ENCODE measurements at regions not wholly inside any gene's neighbourhood (a gene's known extent, or its start where the extent isn't known, plus 50 kb on each side); places are given as distances from the start of the nearest gene placed in this dataset.

GRCh38 chr5:164191240-164191639 is 685.8 kb downstream of the MAT2B start:
- ChIA-PET POLR2A (ENCODE audit: partially characterized antibody) (no interaction called here), CTCF (ENCODE audit: partially characterized antibody) (no interaction called here)
- H3K9me3 Mint-ChIP-seq, result peaks cover 0 to 6% (median under 1%) of the 10 kb centered on the region in 8 donors
- no peaks in the 10 kb centered on the region for H3K9me3 ChIP-seq (ENCODE audit: control insufficient read depth in 1 of 2, low read length in 2 of 2)
- no peaks in the 10 kb centered on the region for H3K27me3 Mint-ChIP-seq
- no peaks in the 10 kb centered on the region for H3K4me1 ChIP-seq (ENCODE audit: insufficient read depth, low read length)
- no peak overlapping the region for H3K4me3 ChIP-seq (ENCODE audit: low read length in 2 of 2)
- no peak overlapping the region for H3K27ac Mint-ChIP-seq
- DNase-seq, result no peak
- H3K36me3 ChIP-seq (ENCODE audit: insufficient read depth, low read length), result no peaks in the 10 kb centered on the region
- H3K4me1 Mint-ChIP-seq, result no peaks in the 10 kb centered on the region
- no peaks in the 10 kb centered on the region for H3K27me3 ChIP-seq (ENCODE audit: insufficient read depth, low read length)
- no peak overlapping the region for H3K4me3 Mint-ChIP-seq
- no peaks in the 10 kb centered on the region for H3K36me3 Mint-ChIP-seq
- H3K27ac ChIP-seq (ENCODE audit: low read depth, low read length), result no peak overlapping the region
- intact Hi-C loops (cut with micrococcal nuclease), result no loop called here

- Mint-ChIP-seq H3K9me3 (peaks cover 0 to 2% (median 0%) of the 10 kb centered on the region in 8 donors), H3K36me3 (no peaks in the 10 kb centered on the region), H3K4me1 (no peaks in the 10 kb centered on the region), H3K27me3 (no peaks in the 10 kb centered on the region), H3K27ac (no peak overlapping the region), H3K4me3 (no peak overlapping the region)
- Histone ChIP-seq H3K9me3 (ENCODE audit: control insufficient read depth in 1 of 2, low read length in 2 of 2) (no peaks in the 10 kb centered on the region), H3K4me3 (ENCODE audit: low read length in 2 of 2) (no peak overlapping the region), H3K36me3 (ENCODE audit: insufficient read depth, low read length) (no peaks in the 10 kb centered on the region), H3K27me3 (ENCODE audit: insufficient read depth, low read length) (no peaks in the 10 kb centered on the region), H3K27ac (ENCODE audit: low read depth, low read length) (no peak overlapping the region), H3K4me1 (ENCODE audit: insufficient read depth, low read length) (no peaks in the 10 kb centered on the region)
- CTCF ChIA-PET (ENCODE audit: partially characterized antibody), result no interaction called here
- POLR2A ChIA-PET (ENCODE audit: partially characterized antibody), result no interaction called here
- no peak for DNase-seq
- intact Hi-C loops (cut with micrococcal nuclease), result no loop called here
These were observed 696.9 kb downstream of the MAT2B start for GRCh38 chr5:164202338-164202737.

- Mint-ChIP-seq H3K4me1 (no peaks in the 10 kb centered on the region), H3K9me3 (peaks cover 0 to 4% (median 0%) of the 10 kb centered on the region in 8 donors), H3K36me3 (no peaks in the 10 kb centered on the region), H3K27ac (no peak overlapping the region), H3K4me3 (no peak overlapping the region), H3K27me3 (no peaks in the 10 kb centered on the region)
- H3K27me3 ChIP-seq (ENCODE audit: insufficient read depth, low read length), result no peaks in the 10 kb centered on the region
- CTCF ChIA-PET (ENCODE audit: partially characterized antibody), result no interaction called here
- H3K4me3 ChIP-seq (ENCODE audit: low read length in 2 of 2), result no peak overlapping the region
- no peaks in the 10 kb centered on the region for H3K4me1 ChIP-seq (ENCODE audit: insufficient read depth, low read length)
- POLR2A ChIA-PET (ENCODE audit: partially characterized antibody), result no interaction called here
- no peaks in the 10 kb centered on the region for H3K9me3 ChIP-seq (ENCODE audit: control insufficient read depth in 1 of 2, low read length in 2 of 2)
- no peaks in the 10 kb centered on the region for H3K36me3 ChIP-seq (ENCODE audit: insufficient read depth, low read length)
- H3K27ac ChIP-seq (ENCODE audit: low read depth, low read length), result no peak overlapping the region
- intact Hi-C loops (cut with micrococcal nuclease), result no loop called here
- no peak for DNase-seq
These were observed 698.3 kb downstream of the MAT2B start for GRCh38 chr5:164203581-164204225.

- H3K27ac Mint-ChIP-seq, result no peak overlapping the region
- DNase-seq, result no peak
- intact Hi-C loops (cut with micrococcal nuclease), result no loop called here
- Histone ChIP-seq H3K27ac (ENCODE audit: low read depth, low read length) (no peak overlapping the region), H3K36me3 (ENCODE audit: insufficient read depth, low read length) (no peaks in the 10 kb centered on the region), H3K27me3 (ENCODE audit: insufficient read depth, low read length) (no peaks in the 10 kb centered on the region), H3K4me1 (ENCODE audit: insufficient read depth, low read length) (no peaks in the 10 kb centered on the region), H3K4me3 (ENCODE audit: low read length in 2 of 2) (no peak overlapping the region), H3K9me3 (ENCODE audit: control insufficient read depth in 1 of 2, low read length in 2 of 2) (no peaks in the 10 kb centered on the region)
- ChIA-PET POLR2A (ENCODE audit: partially characterized antibody) (no interaction called here), CTCF (ENCODE audit: partially characterized antibody) (no interaction called here)
- H3K4me1 Mint-ChIP-seq, result no peaks in the 10 kb centered on the region
- no peak overlapping the region for H3K4me3 Mint-ChIP-seq
- H3K27me3 Mint-ChIP-seq, result no peaks in the 10 kb centered on the region
- no peaks in the 10 kb centered on the region for H3K36me3 Mint-ChIP-seq
- peaks cover 0 to 4% (median 0%) of the 10 kb centered on the region in 8 donors for H3K9me3 Mint-ChIP-seq
These were observed 699.0 kb downstream of the MAT2B start for GRCh38 chr5:164204338-164204946.

GRCh38 chr5:164206196-164206595 is 700.8 kb downstream of the MAT2B start:
- Histone ChIP-seq H3K4me1 (ENCODE audit: insufficient read depth, low read length) (no peaks in the 10 kb centered on the region), H3K4me3 (ENCODE audit: low read length in 2 of 2) (no peak overlapping the region), H3K27me3 (ENCODE audit: insufficient read depth, low read length) (no peaks in the 10 kb centered on the region), H3K27ac (ENCODE audit: low read depth, low read length) (no peak overlapping the region), H3K36me3 (ENCODE audit: insufficient read depth, low read length) (no peaks in the 10 kb centered on the region), H3K9me3 (ENCODE audit: control insufficient read depth in 1 of 2, low read length in 2 of 2) (no peaks in the 10 kb centered on the region)
- Mint-ChIP-seq H3K4me3 (no peak overlapping the region), H3K9me3 (peaks cover 0 to 6% (median 2%) of the 10 kb centered on the region in 8 donors), H3K4me1 (no peaks in the 10 kb centered on the region), H3K36me3 (no peaks in the 10 kb centered on the region), H3K27ac (no peak overlapping the region), H3K27me3 (no peaks in the 10 kb centered on the region)
- intact Hi-C loops (cut with micrococcal nuclease), result no loop called here
- ChIA-PET CTCF (ENCODE audit: partially characterized antibody) (no interaction called here), POLR2A (ENCODE audit: partially characterized antibody) (no interaction called here)
- no peak for DNase-seq

- no peak overlapping the region for H3K4me3 Mint-ChIP-seq
- no peaks in the 10 kb centered on the region for H3K4me1 Mint-ChIP-seq
- no peaks in the 10 kb centered on the region for H3K36me3 ChIP-seq (ENCODE audit: insufficient read depth, low read length)
- no peaks in the 10 kb centered on the region for H3K27me3 ChIP-seq (ENCODE audit: insufficient read depth, low read length)
- H3K27ac Mint-ChIP-seq, result no peak overlapping the region
- no peaks in the 10 kb centered on the region for H3K4me1 ChIP-seq (ENCODE audit: insufficient read depth, low read length)
- no peaks in the 10 kb centered on the region for H3K36me3 Mint-ChIP-seq
- H3K4me3 ChIP-seq (ENCODE audit: low read length in 2 of 2), result no peak overlapping the region
- no peak for DNase-seq
- no peaks in the 10 kb centered on the region for H3K27me3 Mint-ChIP-seq
- POLR2A ChIA-PET (ENCODE audit: partially characterized antibody), result no interaction called here
- intact Hi-C loops (cut with micrococcal nuclease), result no loop called here
- CTCF ChIA-PET (ENCODE audit: partially characterized antibody), result no interaction called here
- no peak overlapping the region for H3K27ac ChIP-seq (ENCODE audit: low read depth, low read length)
- H3K9me3 Mint-ChIP-seq, result peaks cover 0 to 6% (median 2%) of the 10 kb centered on the region in 8 donors
- no peaks in the 10 kb centered on the region for H3K9me3 ChIP-seq (ENCODE audit: control insufficient read depth in 1 of 2, low read length in 2 of 2)
These were observed 702.2 kb downstream of the MAT2B start for GRCh38 chr5:164207646-164208045.

- Histone ChIP-seq H3K36me3 (ENCODE audit: insufficient read depth, low read length) (no peaks in the 10 kb centered on the region), H3K9me3 (ENCODE audit: control insufficient read depth in 1 of 2, low read length in 2 of 2) (no peaks in the 10 kb centered on the region), H3K27me3 (ENCODE audit: insufficient read depth, low read length) (no peaks in the 10 kb centered on the region), H3K27ac (ENCODE audit: low read depth, low read length) (no peak overlapping the region), H3K4me1 (ENCODE audit: insufficient read depth, low read length) (no peaks in the 10 kb centered on the region), H3K4me3 (ENCODE audit: low read length in 2 of 2) (no peak overlapping the region)
- Mint-ChIP-seq H3K9me3 (peaks cover 0 to 7% (median 3%) of the 10 kb centered on the region in 8 donors), H3K36me3 (no peaks in the 10 kb centered on the region), H3K27ac (peak overlapping the region in 1 of 7 donors; percentile 41), H3K27me3 (no peaks in the 10 kb centered on the region), H3K4me1 (no peaks in the 10 kb centered on the region), H3K4me3 (no peak overlapping the region)
- no peak for DNase-seq
- intact Hi-C loops (cut with micrococcal nuclease), result no loop called here
- POLR2A ChIA-PET (ENCODE audit: partially characterized antibody), result no interaction called here
- CTCF ChIA-PET (ENCODE audit: partially characterized antibody), result interaction anchor here (0.7 kb wide), 1 partner anchor 90 kb away, joined by 3 read pairs; no protein-coding TSS in a partner anchor
These were observed 705.1 kb downstream of the MAT2B start for GRCh38 chr5:164210491-164210890.

All from CD4-positive, alpha-beta memory T cell (primary cell).